ENCODE measurements at regions not wholly inside any gene's neighbourhood (a gene's known extent, or its start where the extent isn't known, plus 50 kb on each side); places are given as distances from the start of the nearest gene placed in this dataset.

GRCh38 chr4:184544788-184545409 lies 70.5 kb upstream of the IRF2 start:
- TF ChIP-seq POLR2A (IDR thresholded peaks at IDR 0.05; ENCODE audit: low read depth) (no peak), CTCF (IDR thresholded peaks at IDR 0.05) (no peak)

Data from esophagus muscularis mucosa (tissue), 3 donors.